H1 (cell line): ENCODE measurements at regions not wholly inside any gene's neighbourhood (a gene's known extent, or its start where the extent isn't known, plus 50 kb on each side); places are given as distances from the start of the nearest gene placed in this dataset.
"Not testable (repeated sequence)": the region's sequence is repeated elsewhere in the genome, so short reads cannot be mapped to it uniquely, and the experiment has no call there.

Experiments used
- CTCF ChIA-PET: fragments of 300-600 bp; sonication (Branson Sonifier 250); formaldehyde crosslinking; loops from one replicate; lab custom pipeline; 2021; ENCODE audit not compliant: partially characterized antibody; lab: Charles Lee
- POLR2A ChIA-PET: fragments of 300-600 bp; sonication (Branson Sonifier 250); formaldehyde crosslinking; loops from one replicate; lab custom pipeline; 2021; ENCODE audit warnings: inconsistent platforms; ENCODE audit not compliant: partially characterized antibody; lab: Charles Lee
- DNase-seq, 2 experiments: peaks; one replicate each; pipeline versions ENCODE4 v3.0.0 to v3.0.0-alpha.2; 2010 to 2022; ENCODE audit warnings: low spot score in 2 of 2, low read depth in 1 of 2, mixed read lengths in 1 of 2
- FAIRE-seq: peaks from 2 replicates; lab custom pipeline; 2011; peaks lifted over from hg19 to GRCh38; lab: Jason Lieb, UNC
- H2AFZ ChIP-seq: 2 replicates; pipeline ENCODE4 v1.8.1; 2012; ENCODE audit warnings: low read length, inconsistent platforms
- H2AK5ac ChIP-seq: 2 replicates; pipeline ENCODE4 v1.6.1; 2013; ENCODE audit warnings: low read depth, low read length
- H2BK120ac ChIP-seq: replicated peaks from 2 replicates; pipeline ENCODE3; 2013; ENCODE audit warnings: low read depth, low read length, inconsistent platforms
- H2BK12ac ChIP-seq: 2 replicates; pipeline ENCODE4 v1.6.1; 2013; ENCODE audit warnings: low read depth, low read length
- H2BK15ac ChIP-seq: 2 replicates; pipeline ENCODE4 v1.6.1; 2013; ENCODE audit warnings: low read length
- H2BK20ac ChIP-seq: 2 replicates; pipeline ENCODE4 v1.6.1; 2013; ENCODE audit warnings: low read length
- H2BK5ac ChIP-seq: 2 replicates; pipeline ENCODE4 v1.6.1; 2013; ENCODE audit warnings: low read depth, low read length
- H3K14ac ChIP-seq: 2 replicates; pipeline ENCODE4 v1.6.1; 2013; ENCODE audit warnings: inconsistent platforms; ENCODE audit not compliant: insufficient read length
- H3K18ac ChIP-seq: 2 replicates; pipeline ENCODE4 v1.6.1; 2013; ENCODE audit warnings: low read length; ENCODE audit errors: extremely low read depth
- H3K23ac ChIP-seq: 2 replicates; pipeline ENCODE4 v1.6.1; 2013; ENCODE audit warnings: inconsistent platforms; ENCODE audit not compliant: insufficient read length
- H3K23me2 ChIP-seq: 2 replicates; pipeline ENCODE4 v1.6.1; 2013; ENCODE audit warnings: low read depth, low read length
- H3K27ac ChIP-seq: 2 replicates; pipeline ENCODE4 v1.6.1; 2011; ENCODE audit warnings: low read depth, low read length, inconsistent platforms
- H3K27me3 ChIP-seq, 4 experiments: replicated peaks in 1 of 4; 1 replicate in 1 of 4; 2 replicates in 3 of 4; pipeline versions ENCODE4 v1.6.1 to v1.8.1; 2011 to 2013; ENCODE audit warnings: low read length in 3 of 4, mild to moderate bottlenecking in 3 of 4, inconsistent platforms in 2 of 4, mixed read lengths in 2 of 4, moderate library complexity in 1 of 4; ENCODE audit not compliant: control insufficient read depth in 3 of 4, insufficient read depth in 3 of 4; ENCODE audit errors: extremely low read depth in 1 of 4
- H3K36me3 ChIP-seq, 4 experiments: 2 replicates each; pipeline versions ENCODE4 v1.6.1 to v1.8.1; 2011 to 2013; ENCODE audit warnings: mild to moderate bottlenecking in 4 of 4, low read length in 3 of 4, moderate library complexity in 2 of 4, control low read depth in 1 of 4, inconsistent platforms in 1 of 4; ENCODE audit not compliant: insufficient read depth in 4 of 4, control insufficient read depth in 2 of 4
- H3K4ac ChIP-seq: replicated peaks from 2 replicates; pipeline ENCODE3; 2013; ENCODE audit warnings: low read length, low read depth, mixed read lengths, inconsistent platforms; ENCODE audit not compliant: insufficient read length
- H3K4me1 ChIP-seq, 4 experiments: replicated peaks in 1 of 4; 1 replicate in 1 of 4; 2 replicates in 3 of 4; pipeline versions ENCODE4 v1.6.1 to v1.8.1; 2011 to 2013; ENCODE audit warnings: low read length in 3 of 4, inconsistent platforms in 2 of 4, mixed read lengths in 1 of 4; ENCODE audit not compliant: insufficient read depth in 4 of 4, control insufficient read depth in 3 of 4
- H3K4me2 ChIP-seq, 2 experiments: 2 replicates each; pipeline versions ENCODE4 v1.6.1 to v1.8.1; 2011 to 2013; ENCODE audit warnings: low read depth in 2 of 2, low read length in 2 of 2, control low read depth in 1 of 2, inconsistent platforms in 1 of 2, mild to moderate bottlenecking in 1 of 2; ENCODE audit not compliant: insufficient read depth in 1 of 2
- H3K4me3 ChIP-seq, 4 experiments: fragments of 200-600, 300-600 bp in 1 of 4; sonication (generic), shearing (Covaris generic), sonication (Bioruptor Twin) in 1 of 4; 2 replicates each; pipeline versions ENCODE4 v1.5.1 to v1.8.1; 2011 to 2016; ENCODE audit warnings: low read length in 4 of 4, low read depth in 3 of 4, control low read depth in 2 of 4, inconsistent platforms in 2 of 4, mild to moderate bottlenecking in 2 of 4, mixed read lengths in 1 of 4, moderate library complexity in 1 of 4; ENCODE audit not compliant: insufficient read depth in 2 of 4; ENCODE audit errors: extremely low read depth in 1 of 4
- H3K56ac ChIP-seq: replicated peaks from 2 replicates; pipeline ENCODE3; 2013; ENCODE audit warnings: low read depth, mild to moderate bottlenecking, mixed read lengths, low read length, inconsistent platforms; ENCODE audit not compliant: insufficient read length
- H3K79me1 ChIP-seq: 2 replicates; pipeline ENCODE4 v1.6.1; 2013; ENCODE audit warnings: low read depth, low read length, control low read depth
- H3K79me2 ChIP-seq, 2 experiments: 2 replicates each; pipeline versions ENCODE4 v1.6.1 to v1.8.1; 2012 to 2013; ENCODE audit warnings: low read length in 2 of 2, mild to moderate bottlenecking in 2 of 2, inconsistent platforms in 1 of 2; ENCODE audit not compliant: insufficient read depth in 2 of 2, control insufficient read depth in 1 of 2
- H3K9ac ChIP-seq, 4 experiments: replicated peaks in 1 of 4; 1 replicate in 1 of 4; 2 replicates in 3 of 4; pipeline versions ENCODE4 v1.6.1 to v1.8.1; 2011 to 2013; ENCODE audit warnings: low read depth in 3 of 4, low read length in 3 of 4, control low read depth in 2 of 4, mild to moderate bottlenecking in 2 of 4, moderate library complexity in 2 of 4, inconsistent platforms in 1 of 4; ENCODE audit errors: extremely low read depth in 1 of 4
- H3K9me3 ChIP-seq, 2 experiments: 2 replicates each; pipeline versions ENCODE4 v1.6.1 to v1.8.1; 2012 to 2013; ENCODE audit warnings: mild to moderate bottlenecking in 2 of 2, moderate library complexity in 2 of 2, control low read depth in 1 of 2, inconsistent platforms in 1 of 2, low read depth in 1 of 2, low read length in 1 of 2, mixed read lengths in 1 of 2; ENCODE audit not compliant: insufficient read depth in 2 of 2
- H4K20me1 ChIP-seq, 2 experiments: replicated peaks in 1 of 2; 2 replicates each; pipeline versions ENCODE3 to v1.8.1; 2011 to 2013; ENCODE audit warnings: inconsistent platforms in 2 of 2, low read length in 2 of 2, mild to moderate bottlenecking in 1 of 2; ENCODE audit not compliant: insufficient read depth in 2 of 2, control insufficient read depth in 1 of 2
- H4K5ac ChIP-seq: 2 replicates; pipeline ENCODE4 v1.6.1; 2013; ENCODE audit warnings: low read length, low read depth, mixed read lengths, inconsistent platforms; ENCODE audit not compliant: insufficient read length
- H4K8ac ChIP-seq: 2 replicates; pipeline ENCODE4 v1.8.0; 2013; ENCODE audit warnings: mild to moderate bottlenecking, moderate library complexity, low read length, inconsistent platforms; ENCODE audit not compliant: insufficient read depth; ENCODE audit errors: extremely low read depth
- H4K91ac ChIP-seq: replicated peaks from 2 replicates; pipeline ENCODE3; 2013; ENCODE audit warnings: low read length, mixed read lengths, inconsistent platforms; ENCODE audit not compliant: insufficient read length
- CTBP2 ChIP-seq: IDR thresholded peaks from 2 replicates; pipeline ENCODE4 v1.7.0; 2011; ENCODE audit warnings: borderline replicate concordance, mild to moderate bottlenecking, moderate library complexity, mixed read lengths, low read length; ENCODE audit not compliant: insufficient read depth, insufficient read length
- TAF7 ChIP-seq: optimal IDR thresholded peaks from 2 replicates; pipeline ENCODE3; 2011; ENCODE audit warnings: low read depth, mild to moderate bottlenecking, inconsistent platforms, low read length, moderate library complexity, borderline replicate concordance
- WGBS, 2 experiments: shearing (Covaris generic) in 1 of 2; methylation state at CpG; one replicate each; pipeline versions ENCODE4 v1.1.6 to v1.1.7; 2013 to 2015; ENCODE audit warnings: low lambda C conversion rate in 2 of 2, mixed read lengths in 2 of 2, inconsistent platforms in 1 of 2, low coverage in 1 of 2, missing lambda C conversion rate in 1 of 2; ENCODE audit not compliant: insufficient replicate concordance in 2 of 2, insufficient coverage in 1 of 2, insufficient read length in 1 of 2; ENCODE audit errors: extremely low coverage in 1 of 2, missing lambda C conversion rate in 1 of 2; 5-methylcytosine and 5-hydroxymethylcytosine counted together

- WGBS, 2 experiments, result 100% methylated on average over 1 of the region's 1 CpG; no CpG with 5 or more reads in 1 of the 2 experiments
- no peaks in the 10 kb centered on the region; a peak in 1 of 4 replicates for H3K9me3 ChIP-seq
Observed at GRCh38 chr2:220821683-220822082, 750.4 kb downstream of the EPHA4 start.

GRCh38 chr2:220823590-220823989 is 748.5 kb downstream of the EPHA4 start:
- H3K27ac ChIP-seq, H2BK5ac ChIP-seq, H3K4me1 ChIP-seq, H2BK20ac ChIP-seq, H3K79me2 ChIP-seq, H2BK15ac ChIP-seq, H3K4me2 ChIP-seq, H3K27me3 ChIP-seq, FAIRE-seq, DNase-seq, H4K8ac ChIP-seq, H4K20me1 ChIP-seq, H3K18ac ChIP-seq, H2BK12ac ChIP-seq, H2AFZ ChIP-seq, H3K9ac ChIP-seq, H3K79me1 ChIP-seq, H3K9me3 ChIP-seq, H3K14ac ChIP-seq, H3K23me2 ChIP-seq, H3K36me3 ChIP-seq, H3K56ac ChIP-seq, H2AK5ac ChIP-seq, H3K23ac ChIP-seq, H3K4me3 ChIP-seq, H4K5ac ChIP-seq, H4K91ac ChIP-seq, H3K4ac ChIP-seq, CTCF ChIA-PET, H2BK120ac ChIP-seq, POLR2A ChIA-PET: not testable (repeated sequence)

More at GRCh38 chr2:220821683-220822082, 750.4 kb downstream of the EPHA4 start:
- Histone ChIP-seq H4K20me1 (no peaks in the 10 kb centered on the region), H2BK15ac (no peak overlapping the region), H3K4me3 (no peak overlapping the region), H3K27ac (no peak overlapping the region), H2BK120ac (no peak overlapping the region), H2AK5ac (no peak overlapping the region), H3K14ac (no peak overlapping the region), H3K27me3 (no peaks in the 10 kb centered on the region), H3K4ac (no peak overlapping the region), H3K4me2 (no peak overlapping the region), H3K79me1 (no peaks in the 10 kb centered on the region), H3K18ac (no peak overlapping the region), H3K56ac (no peak overlapping the region), H2BK20ac (no peak overlapping the region), H4K8ac (no peak overlapping the region), H4K91ac (no peak overlapping the region), H2BK12ac (no peak overlapping the region), H2BK5ac (no peak overlapping the region), H3K79me2 (no peaks in the 10 kb centered on the region), H3K36me3 (no peaks in the 10 kb centered on the region), H3K4me1 (no peaks in the 10 kb centered on the region), H3K23ac (no peak overlapping the region), H4K5ac (no peak overlapping the region), H2AFZ (no peak overlapping the region), H3K23me2 (no peaks in the 10 kb centered on the region; the same call in 1 of the 2 replicates), H3K9ac (no peak overlapping the region)
- TF ChIP-seq CTBP2 (no peak), TAF7 (no peak)
- CTCF ChIA-PET, result no interaction called here
- FAIRE-seq (no peak), DNase-seq (no peak)
- POLR2A ChIA-PET, result no interaction called here
